NCI-H82 treated with DMSO at 0.1 percent for 48 hours (cell line): ENCODE measurements at regions not wholly inside any gene's neighbourhood (a gene's known extent, or its start where the extent isn't known, plus 50 kb on each side); places are given as distances from the start of the nearest gene placed in this dataset.

ENCODE experiments used
- DNase-seq: peaks from one replicate; lab custom pipeline; 2025; ENCODE audit not compliant: unreplicated experiment; lab: John Stamatoyannopoulos, UW

DNA sequence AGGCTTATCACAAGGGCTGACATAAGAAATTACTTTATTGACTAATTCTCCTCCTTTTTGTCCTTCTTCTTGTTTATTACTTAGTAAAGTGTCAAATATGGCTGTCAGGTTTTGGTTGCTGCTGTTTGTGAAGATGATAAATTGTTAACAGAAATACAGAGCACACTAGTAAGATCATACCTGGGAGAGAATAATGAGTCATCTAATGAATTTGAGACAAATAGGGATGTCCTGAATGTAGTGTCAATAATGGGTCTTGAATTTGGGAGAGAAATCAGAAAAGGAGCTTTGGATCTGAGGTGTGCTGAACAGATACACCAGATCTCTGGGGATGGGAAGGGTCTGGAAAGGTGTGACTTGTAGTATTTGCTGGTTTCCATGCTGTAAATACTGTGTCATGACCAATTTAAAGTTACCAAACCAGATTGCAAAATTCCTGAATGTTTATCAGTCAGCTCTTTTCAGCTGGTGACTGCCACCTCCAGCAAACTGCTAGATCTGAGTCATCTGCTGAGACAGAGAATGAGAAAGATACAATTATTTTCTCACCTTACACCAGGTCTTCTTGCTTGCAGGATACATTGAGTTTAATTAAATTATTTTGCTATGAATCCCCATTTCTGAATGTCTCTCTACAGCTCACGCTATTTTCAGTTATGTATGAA is 76.7 kb upstream of the SATB1 start:
- no peak for DNase-seq

GRCh38 chr3:18500322-18500721 is 75.2 kb upstream of the SATB1 start:
- DNase-seq: no peak

GRCh38 chr3:18499301-18499700 is 74.2 kb upstream of the SATB1 start:
- no peak for DNase-seq

DNA sequence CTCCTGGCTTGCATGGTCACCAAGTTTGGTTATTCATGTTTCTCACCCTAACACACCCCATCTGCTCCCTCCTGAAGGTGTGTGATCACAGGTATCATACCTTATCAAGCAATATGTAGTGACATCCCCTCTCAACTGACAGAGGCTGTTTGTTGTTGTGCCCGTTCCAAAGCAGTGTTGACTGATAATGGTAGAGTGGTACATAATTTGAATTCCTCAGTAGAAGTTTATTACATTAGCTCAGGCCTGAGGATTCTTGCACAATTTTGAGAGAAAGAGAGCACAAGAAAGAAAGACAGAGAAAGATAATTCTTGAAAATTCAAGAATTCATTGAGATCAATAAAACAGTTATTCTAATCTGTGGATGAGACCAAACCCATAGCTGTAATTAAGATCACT is 69.1 kb upstream of the SATB1 start:
- DNase-seq: no peak

GRCh38 chr3:18489939-18490338 is 64.8 kb upstream of the SATB1 start:
- DNase-seq: no peak

GRCh38 chr3:18483226-18483625 is 58.1 kb upstream of the SATB1 start:
- DNase-seq: no peak

DNA sequence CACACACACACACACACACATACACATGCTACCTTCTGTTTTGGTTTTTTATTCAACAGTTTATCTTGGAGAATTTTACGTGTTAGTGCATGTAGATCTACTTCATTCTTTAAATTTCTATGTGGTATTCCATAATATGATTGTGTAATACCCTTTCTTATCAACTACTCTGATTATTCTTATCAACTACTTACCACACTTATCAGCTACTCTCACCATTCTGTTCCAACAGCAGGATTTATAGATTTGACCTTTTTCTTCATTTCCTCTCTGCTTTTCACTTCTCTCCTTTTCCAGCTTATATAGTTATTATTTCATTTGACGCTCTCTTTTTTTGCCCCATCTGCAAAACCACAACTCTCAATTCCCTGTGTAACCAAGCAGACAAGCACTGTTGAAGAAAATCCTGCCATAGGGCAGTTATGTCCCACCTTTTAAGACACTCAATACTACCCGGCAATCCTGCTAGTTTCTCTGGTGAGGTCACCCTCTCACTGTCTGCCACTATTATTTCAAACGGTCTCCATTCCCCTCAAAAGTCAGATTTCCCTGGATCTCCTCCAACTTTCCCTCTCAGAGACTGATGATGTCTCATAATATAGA is 56.9 kb upstream of the SATB1 start:
- no peak for DNase-seq

DNA sequence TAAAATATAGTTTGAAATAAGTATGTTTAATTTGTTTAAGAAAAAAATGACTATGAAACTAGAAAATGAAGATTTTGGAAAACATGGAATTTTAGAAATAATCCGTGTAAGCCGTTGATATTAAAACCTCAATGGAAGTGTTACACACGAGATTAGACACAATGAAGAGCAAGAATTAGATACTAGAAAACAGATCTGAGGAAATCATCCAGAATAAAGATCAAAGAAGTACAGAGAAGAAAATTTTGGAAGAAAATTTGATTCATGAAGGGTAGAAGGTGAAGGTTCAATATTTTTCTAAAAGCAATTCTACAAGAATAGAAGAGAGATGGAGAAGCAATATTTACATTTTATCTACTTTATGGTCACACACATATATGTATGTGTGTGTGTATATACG is 52.5 kb upstream of the SATB1 start:
- no peak for DNase-seq
